ENCODE measurements at regions not wholly inside any gene's neighbourhood (a gene's known extent, or its start where the extent isn't known, plus 50 kb on each side); places are given as distances from the start of the nearest gene placed in this dataset.

- TF ChIP-seq, protein P1, sequence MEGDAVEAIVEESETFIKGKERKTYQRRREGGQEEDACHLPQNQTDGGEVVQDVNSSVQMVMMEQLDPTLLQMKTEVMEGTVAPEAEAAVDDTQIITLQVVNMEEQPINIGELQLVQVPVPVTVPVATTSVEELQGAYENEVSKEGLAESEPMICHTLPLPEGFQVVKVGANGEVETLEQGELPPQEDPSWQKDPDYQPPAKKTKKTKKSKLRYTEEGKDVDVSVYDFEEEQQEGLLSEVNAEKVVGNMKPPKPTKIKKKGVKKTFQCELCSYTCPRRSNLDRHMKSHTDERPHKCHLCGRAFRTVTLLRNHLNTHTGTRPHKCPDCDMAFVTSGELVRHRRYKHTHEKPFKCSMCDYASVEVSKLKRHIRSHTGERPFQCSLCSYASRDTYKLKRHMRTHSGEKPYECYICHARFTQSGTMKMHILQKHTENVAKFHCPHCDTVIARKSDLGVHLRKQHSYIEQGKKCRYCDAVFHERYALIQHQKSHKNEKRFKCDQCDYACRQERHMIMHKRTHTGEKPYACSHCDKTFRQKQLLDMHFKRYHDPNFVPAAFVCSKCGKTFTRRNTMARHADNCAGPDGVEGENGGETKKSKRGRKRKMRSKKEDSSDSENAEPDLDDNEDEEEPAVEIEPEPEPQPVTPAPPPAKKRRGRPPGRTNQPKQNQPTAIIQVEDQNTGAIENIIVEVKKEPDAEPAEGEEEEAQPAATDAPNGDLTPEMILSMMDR (IDR thresholded peaks at IDR 0.05; ENCODE audit: control extremely low read depth in 1 of 3, insufficient read depth in 1 of 3, low read depth in 1 of 3, low read length in 3 of 3), result no peak
- TF ChIP-seq CEBPB (IDR thresholded peaks at IDR 0.05; ENCODE audit: low read depth, low read length) (no peak), EP300 (IDR thresholded peaks at IDR 0.05; ENCODE audit: borderline replicate concordance in 1 of 2, low read depth in 2 of 2, low read length in 2 of 2) (no peak), POLR2A (IDR thresholded peaks at IDR 0.05; ENCODE audit: control extremely low read depth in 1 of 2, low read depth in 2 of 2, low read length in 2 of 2) (no peak), CBX5 (IDR thresholded peaks at IDR 0.05; ENCODE audit: low read depth, low read length) (no peak), PHF8 (conservative IDR thresholded peaks at IDR 0.05; ENCODE audit: low read depth, low read length) (no peak), SRF (IDR thresholded peaks at IDR 0.05; ENCODE audit: low read depth, low read length) (no peak), CREB1 (IDR thresholded peaks at IDR 0.05) (no peak)
- TF ChIP-seq, protein P2, sequence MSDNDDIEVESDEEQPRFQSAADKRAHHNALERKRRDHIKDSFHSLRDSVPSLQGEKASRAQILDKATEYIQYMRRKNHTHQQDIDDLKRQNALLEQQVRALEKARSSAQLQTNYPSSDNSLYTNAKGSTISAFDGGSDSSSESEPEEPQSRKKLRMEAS (IDR thresholded peaks at IDR 0.05), result no peak
These were observed 1612.7 kb upstream of the ACO1 start for GRCh38 chr9:30771760-30772159.
